ENCODE measurements at regions not wholly inside any gene's neighbourhood (a gene's known extent, or its start where the extent isn't known, plus 50 kb on each side); places are given as distances from the start of the nearest gene placed in this dataset.
"Not testable (repeated sequence)": the region's sequence is repeated elsewhere in the genome, so short reads cannot be mapped to it uniquely, and the experiment has no call there.

GRCh38 chr7:84916161-84916560 is 270.7 kb downstream of the SEMA3D start:
- no peak for DNase-seq (ENCODE audit: extremely low read depth, low read depth)

GRCh38 chr7:84914598-84914997 is 272.3 kb downstream of the SEMA3D start:
- TF ChIP-seq CTCF (IDR thresholded peaks at IDR 0.05; ENCODE audit: low read depth, low read length, missing control alignments) = no peak
- no peak overlapping the region for H3K4me3 ChIP-seq (replicated peaks; ENCODE audit: low read depth, low read length)
- no peak for DNase-seq (ENCODE audit: extremely low read depth, low read depth)

More at GRCh38 chr7:84916161-84916560, 270.7 kb downstream of the SEMA3D start:
- H3K4me3 ChIP-seq (replicated peaks; ENCODE audit: low read depth, low read length) = no peak overlapping the region
- TF ChIP-seq CTCF (IDR thresholded peaks at IDR 0.05; ENCODE audit: low read depth, low read length, missing control alignments) = no peak

- no peak overlapping the region for H3K4me3 ChIP-seq (replicated peaks; ENCODE audit: low read depth, low read length)
- TF ChIP-seq CTCF (IDR thresholded peaks at IDR 0.05; ENCODE audit: low read depth, low read length, missing control alignments) = no peak
- DNase-seq (ENCODE audit: extremely low read depth, low read depth) = no peak
These were observed 273.1 kb downstream of the SEMA3D start for GRCh38 chr7:84913731-84914130.

GRCh38 chr7:84912993-84913635 is 273.7 kb downstream of the SEMA3D start:
- no peak overlapping the region for H3K4me3 ChIP-seq (replicated peaks; ENCODE audit: low read depth, low read length)
- TF ChIP-seq CTCF (IDR thresholded peaks at IDR 0.05; ENCODE audit: low read depth, low read length, missing control alignments) = no peak
- no peak for DNase-seq (ENCODE audit: extremely low read depth, low read depth)

- H3K4me3 ChIP-seq (replicated peaks; ENCODE audit: low read depth, low read length) = no peak overlapping the region
- DNase-seq (ENCODE audit: extremely low read depth, low read depth) = no peak
- no peak for TF ChIP-seq CTCF (IDR thresholded peaks at IDR 0.05; ENCODE audit: low read depth, low read length, missing control alignments)
These were observed 274.3 kb downstream of the SEMA3D start for GRCh38 chr7:84912537-84912936.

GRCh38 chr7:84912018-84912417 is 274.8 kb downstream of the SEMA3D start:
- no peak overlapping the region for H3K4me3 ChIP-seq (replicated peaks; ENCODE audit: low read depth, low read length)
- DNase-seq (ENCODE audit: extremely low read depth, low read depth) = no peak
- no peak for TF ChIP-seq CTCF (IDR thresholded peaks at IDR 0.05; ENCODE audit: low read depth, low read length, missing control alignments)

- no peak for TF ChIP-seq CTCF (IDR thresholded peaks at IDR 0.05; ENCODE audit: low read depth, low read length, missing control alignments)
- DNase-seq (ENCODE audit: extremely low read depth, low read depth) = no peak
- no peak overlapping the region for H3K4me3 ChIP-seq (replicated peaks; ENCODE audit: low read depth, low read length)
These were observed 275.8 kb downstream of the SEMA3D start for GRCh38 chr7:84911077-84911476.

- DNase-seq (ENCODE audit: extremely low read depth, low read depth); H3K4me3 ChIP-seq (replicated peaks; ENCODE audit: low read depth, low read length): not testable (repeated sequence)
These were observed 276.5 kb downstream of the SEMA3D start for GRCh38 chr7:84910322-84910721.

Data from HFF-Myc (cell line).